ENCODE measurements at regions not wholly inside any gene's neighbourhood (a gene's known extent, or its start where the extent isn't known, plus 50 kb on each side); places are given as distances from the start of the nearest gene placed in this dataset.

DNA sequence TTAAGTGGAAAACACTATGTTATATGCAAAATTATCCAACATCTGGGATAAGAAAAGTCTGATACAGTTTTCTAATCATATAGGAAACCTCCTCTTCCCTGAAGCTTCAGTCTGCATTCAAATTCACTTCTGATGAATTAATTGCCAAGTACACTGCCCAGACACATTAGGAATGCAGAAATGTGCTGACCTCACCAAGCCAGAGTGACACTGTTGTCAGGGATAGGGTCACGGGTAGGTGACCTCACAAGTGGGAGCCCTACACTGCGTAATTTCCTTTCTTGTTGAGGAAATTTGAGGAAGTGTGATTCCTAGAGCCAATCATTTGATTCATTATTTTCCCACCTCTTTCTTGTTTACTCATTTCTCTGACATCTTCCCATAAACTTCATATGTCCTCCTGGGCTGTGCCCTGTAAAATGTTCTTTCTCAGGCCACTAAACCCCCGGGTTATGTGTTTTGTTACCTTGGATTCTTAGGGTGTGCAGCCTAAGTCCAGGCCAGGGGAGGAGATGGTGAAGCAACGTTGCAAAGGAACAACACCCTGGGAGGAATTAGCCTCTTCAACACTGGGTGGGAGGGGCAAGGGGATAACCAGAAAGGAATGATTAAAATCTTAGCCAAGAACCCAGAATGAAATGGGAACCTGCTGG is 411.9 kb downstream of the MTRR start:
- peaks cover 2% of the 10 kb centered on the region for H3K9me3 ChIP-seq (replicated peaks; ENCODE audit: control insufficient read depth, insufficient read depth, low read length)
- TF ChIP-seq POLR2A (IDR thresholded peaks at IDR 0.05; ENCODE audit: low read depth, low read length), result no peak
- TF ChIP-seq MYC (IDR thresholded peaks at IDR 0.05; ENCODE audit: low read depth, low read length), result no peak
- no peak for TF ChIP-seq MAX (IDR thresholded peaks at IDR 0.05; ENCODE audit: insufficient read depth, insufficient read length)
- TF ChIP-seq FOS (IDR thresholded peaks at IDR 0.05; ENCODE audit: borderline replicate concordance, insufficient read depth, low read length), result no peak
- no peak for TF ChIP-seq EZH2 (IDR thresholded peaks at IDR 0.05; ENCODE audit: borderline replicate concordance, low read depth, low read length, severe bottlenecking)
- no peak for TF ChIP-seq GATA2 (IDR thresholded peaks at IDR 0.05; ENCODE audit: insufficient read depth, insufficient read length, low read depth, low read length)
- TF ChIP-seq POLR2AphosphoS5 (IDR thresholded peaks at IDR 0.05; ENCODE audit: insufficient read depth, low read depth, low read length), result no peak
- TF ChIP-seq JUN (IDR thresholded peaks at IDR 0.05; ENCODE audit: borderline replicate concordance, insufficient read depth, insufficient read length, low read depth), result no peak
- TF ChIP-seq CTCF (IDR thresholded peaks at IDR 0.05; ENCODE audit: extremely low read depth in 1 of 2, insufficient read depth in 1 of 2, low read depth in 1 of 2, low read length in 2 of 2), result no peak
- no peak overlapping the region for H3K4me3 ChIP-seq (replicated peaks in 1 of 3; ENCODE audit: insufficient read depth in 1 of 3, low read depth in 1 of 3, low read length in 3 of 3)
- H3K9ac ChIP-seq (replicated peaks; ENCODE audit: extremely low read depth, insufficient read depth, low read length), result no peak overlapping the region
- CTCF ChIA-PET, result no interaction called here
- H3K4me1 ChIP-seq (ENCODE audit: control insufficient read depth, extremely low read depth, insufficient read depth, low read length), result no peaks in the 10 kb centered on the region
- no peaks in the 10 kb centered on the region for H3K79me2 ChIP-seq (ENCODE audit: control insufficient read depth, insufficient read depth, low read length)
- no peak overlapping the region for H3K27ac ChIP-seq (ENCODE audit: insufficient read depth, low read depth, low read length)
- no peaks in the 10 kb centered on the region for H4K20me1 ChIP-seq (replicated peaks; ENCODE audit: control insufficient read depth, extremely low read depth, insufficient read depth, low read length)
- dilution Hi-C loops (cut with MboI; ENCODE audit: extremely low pct_ligation_motif_present, low sequenced_read_pairs), result no loop called here
- no TSS peak for BruUV-seq (replicated peaks)
- intact Hi-C loops (cut with micrococcal nuclease), result no loop called here
- no peaks in the 10 kb centered on the region for H3K27me3 ChIP-seq (ENCODE audit: control insufficient read depth in 2 of 2, insufficient read depth in 2 of 2, low read length in 2 of 2)
- H2AFZ ChIP-seq (ENCODE audit: low read depth, low read length), result no peak overlapping the region
- H3K36me3 ChIP-seq (ENCODE audit: control insufficient read depth in 2 of 2, extremely low read depth in 1 of 2, insufficient read depth in 2 of 2, low read length in 2 of 2), result no peaks in the 10 kb centered on the region
- H3K9me1 ChIP-seq (replicated peaks; ENCODE audit: control insufficient read depth, extremely low read depth, insufficient read depth, low read length), result no peaks in the 10 kb centered on the region
- POLR2A ChIA-PET, result no interaction called here
- no peak overlapping the region for H3K4me2 ChIP-seq (ENCODE audit: insufficient read depth, low read length)
- FAIRE-seq (no peak), DNase-seq (ENCODE audit: low read depth, low spot score) (no peak)

Measured in endothelial cell of umbilical vein (primary cell).